ENCODE measurements at regions not wholly inside any gene's neighbourhood (a gene's known extent, or its start where the extent isn't known, plus 50 kb on each side); places are given as distances from the start of the nearest gene placed in this dataset.
A peak's percentile ranks its signal among the peaks of the same experiment; 100 is the strongest.

DNA sequence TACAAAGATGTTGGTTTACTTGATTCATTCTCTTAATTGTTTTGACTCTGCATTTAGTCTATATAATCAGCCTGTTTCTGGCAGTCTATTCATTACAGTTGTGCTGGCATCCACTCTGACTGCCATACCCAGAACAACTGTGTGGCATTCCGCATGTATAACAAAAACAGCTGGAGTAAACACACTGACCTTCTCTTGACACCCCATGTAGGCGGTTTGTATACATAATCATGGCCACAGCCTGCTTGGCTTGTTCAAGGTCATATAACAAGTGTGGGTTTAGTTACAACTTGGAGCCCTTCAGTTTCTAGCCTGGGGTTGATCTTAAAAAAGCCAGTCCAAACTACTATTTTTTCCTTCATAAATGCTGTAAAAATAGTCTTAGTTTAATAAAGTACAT lies 70.9 kb downstream of the MBL2 start:
- Histone ChIP-seq H2BK5ac (ENCODE audit: low read depth, low read length, poor library complexity, severe bottlenecking) (no peak overlapping the region), H3K14ac (replicated peaks; ENCODE audit: low read depth, low read length) (no peak overlapping the region), H2AK9ac (replicated peaks; ENCODE audit: low read depth, low read length, poor library complexity) (no peak overlapping the region), H3K27me3 (ENCODE audit: control insufficient read depth, insufficient read depth, low read length) (no peaks in the 10 kb centered on the region; the same call in 1 of the 2 replicates), H3K79me1 (ENCODE audit: low read depth in 1 of 2, low read length in 2 of 2) (no peaks in the 10 kb centered on the region), H2BK20ac (ENCODE audit: low read depth, low read length) (no peak overlapping the region), H3K9ac (ENCODE audit: low read depth, low read length) (no peak overlapping the region), H2BK15ac (ENCODE audit: low read depth, low read length) (no peak overlapping the region), H4K20me1 (ENCODE audit: insufficient read depth, low read length) (no peaks in the 10 kb centered on the region), H4K5ac (ENCODE audit: low read depth, low read length) (no peak overlapping the region), H3K4me3 (ENCODE audit: insufficient read depth, low read depth, low read length) (no peak overlapping the region), H2AFZ (replicated peaks; ENCODE audit: low read length, poor library complexity) (no peak overlapping the region), H3K56ac (ENCODE audit: extremely low read depth, insufficient read depth, low read length) (no peak overlapping the region), H3K18ac (ENCODE audit: low read depth, low read length) (no peak overlapping the region), H3K23ac (ENCODE audit: low read depth, low read length) (no peak overlapping the region), H4K91ac (ENCODE audit: insufficient read depth, low read depth, low read length) (no peak overlapping the region), H3K4me2 (ENCODE audit: low read depth, low read length) (no peak overlapping the region), H3K9me1 (ENCODE audit: insufficient read depth, low read length) (no peaks in the 10 kb centered on the region), H2BK120ac (ENCODE audit: low read depth, low read length) (no peak overlapping the region), H3K9me3 (ENCODE audit: control insufficient read depth, insufficient read depth, low read length) (no peaks in the 10 kb centered on the region), H3K4me1 (ENCODE audit: control insufficient read depth, insufficient read depth, low read length) (no peaks in the 10 kb centered on the region; the same call in 1 of the 2 replicates), H3K27ac (ENCODE audit: insufficient read depth, low read length) (no peak overlapping the region), H3K4ac (ENCODE audit: low read depth, low read length) (no peak overlapping the region), H3K36me3 (ENCODE audit: control insufficient read depth, insufficient read depth, low read length) (no peaks in the 10 kb centered on the region), H4K8ac (ENCODE audit: low read depth in 2 of 2, low read length in 2 of 2) (no peak overlapping the region), H2AK5ac (ENCODE audit: low read depth, low read length) (no peak overlapping the region)
- in situ Hi-C loops (cut with MboI; ENCODE audit: low sequenced_read_pairs) = no loop called here
- POLR2A ChIA-PET (ENCODE audit: unreplicated experiment) = no interaction called here
- BruUV-seq (replicated peaks) = no TSS peak
- DNase-seq (peak; percentile 4), ATAC-seq (ENCODE audit: low read depth) (no peak; the same call in 1 of the 2 replicates)
- WGBS, 2 experiments (ENCODE audit: extremely low coverage in 2 of 2, insufficient read length in 1 of 2) = no CpG with 5 or more reads among the region's 2 CpGs
- TF ChIP-seq, protein P1, sequence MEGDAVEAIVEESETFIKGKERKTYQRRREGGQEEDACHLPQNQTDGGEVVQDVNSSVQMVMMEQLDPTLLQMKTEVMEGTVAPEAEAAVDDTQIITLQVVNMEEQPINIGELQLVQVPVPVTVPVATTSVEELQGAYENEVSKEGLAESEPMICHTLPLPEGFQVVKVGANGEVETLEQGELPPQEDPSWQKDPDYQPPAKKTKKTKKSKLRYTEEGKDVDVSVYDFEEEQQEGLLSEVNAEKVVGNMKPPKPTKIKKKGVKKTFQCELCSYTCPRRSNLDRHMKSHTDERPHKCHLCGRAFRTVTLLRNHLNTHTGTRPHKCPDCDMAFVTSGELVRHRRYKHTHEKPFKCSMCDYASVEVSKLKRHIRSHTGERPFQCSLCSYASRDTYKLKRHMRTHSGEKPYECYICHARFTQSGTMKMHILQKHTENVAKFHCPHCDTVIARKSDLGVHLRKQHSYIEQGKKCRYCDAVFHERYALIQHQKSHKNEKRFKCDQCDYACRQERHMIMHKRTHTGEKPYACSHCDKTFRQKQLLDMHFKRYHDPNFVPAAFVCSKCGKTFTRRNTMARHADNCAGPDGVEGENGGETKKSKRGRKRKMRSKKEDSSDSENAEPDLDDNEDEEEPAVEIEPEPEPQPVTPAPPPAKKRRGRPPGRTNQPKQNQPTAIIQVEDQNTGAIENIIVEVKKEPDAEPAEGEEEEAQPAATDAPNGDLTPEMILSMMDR (conservative IDR thresholded peaks at IDR 0.05; ENCODE audit: low read depth, low read length) = no peak
- TF ChIP-seq RCOR1 (IDR thresholded peaks at IDR 0.05; ENCODE audit: insufficient replicate concordance, low read length) = no peak
- TF ChIP-seq, protein P2, sequence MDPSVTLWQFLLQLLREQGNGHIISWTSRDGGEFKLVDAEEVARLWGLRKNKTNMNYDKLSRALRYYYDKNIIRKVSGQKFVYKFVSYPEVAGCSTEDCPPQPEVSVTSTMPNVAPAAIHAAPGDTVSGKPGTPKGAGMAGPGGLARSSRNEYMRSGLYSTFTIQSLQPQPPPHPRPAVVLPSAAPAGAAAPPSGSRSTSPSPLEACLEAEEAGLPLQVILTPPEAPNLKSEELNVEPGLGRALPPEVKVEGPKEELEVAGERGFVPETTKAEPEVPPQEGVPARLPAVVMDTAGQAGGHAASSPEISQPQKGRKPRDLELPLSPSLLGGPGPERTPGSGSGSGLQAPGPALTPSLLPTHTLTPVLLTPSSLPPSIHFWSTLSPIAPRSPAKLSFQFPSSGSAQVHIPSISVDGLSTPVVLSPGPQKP (IDR thresholded peaks at IDR 0.05; ENCODE audit: borderline replicate concordance, low read depth, low read length) = no peak
- no peak for TF ChIP-seq RFX5 (IDR thresholded peaks at IDR 0.05; ENCODE audit: low read depth, low read length)
- TF ChIP-seq MAZ (IDR thresholded peaks at IDR 0.05; ENCODE audit: borderline replicate concordance, low read depth, low read length) = no peak
- TF ChIP-seq MXI1 (IDR thresholded peaks at IDR 0.05; ENCODE audit: borderline replicate concordance, low read depth, low read length) = no peak
- TF ChIP-seq CEBPB (IDR thresholded peaks at IDR 0.05; ENCODE audit: low read depth, low read length) = no peak
- no peak for TF ChIP-seq POLR2A (IDR thresholded peaks at IDR 0.05; ENCODE audit: low read depth, low read length)
- TF ChIP-seq BHLHE40 (IDR thresholded peaks at IDR 0.05; ENCODE audit: low read depth, low read length) = no peak
- no peak for TF ChIP-seq MAFK (IDR thresholded peaks at IDR 0.05; ENCODE audit: low read depth, low read length)
- TF ChIP-seq, protein P3, sequence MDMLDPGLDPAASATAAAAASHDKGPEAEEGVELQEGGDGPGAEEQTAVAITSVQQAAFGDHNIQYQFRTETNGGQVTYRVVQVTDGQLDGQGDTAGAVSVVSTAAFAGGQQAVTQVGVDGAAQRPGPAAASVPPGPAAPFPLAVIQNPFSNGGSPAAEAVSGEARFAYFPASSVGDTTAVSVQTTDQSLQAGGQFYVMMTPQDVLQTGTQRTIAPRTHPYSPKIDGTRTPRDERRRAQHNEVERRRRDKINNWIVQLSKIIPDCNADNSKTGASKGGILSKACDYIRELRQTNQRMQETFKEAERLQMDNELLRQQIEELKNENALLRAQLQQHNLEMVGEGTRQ (IDR thresholded peaks at IDR 0.05; ENCODE audit: low read depth, low read length) = no peak
- no peak for TF ChIP-seq SMC3 (IDR thresholded peaks at IDR 0.05; ENCODE audit: low read depth, low read length)
- no peak for TF ChIP-seq FOS (IDR thresholded peaks at IDR 0.05; ENCODE audit: low read depth, low read length)
- no peak for TF ChIP-seq CHD1 (IDR thresholded peaks at IDR 0.05; ENCODE audit: low read depth, low read length)
- TF ChIP-seq NFE2L2 (IDR thresholded peaks at IDR 0.05; ENCODE audit: low read depth, low read length) = no peak
- no peak for TF ChIP-seq RAD21 (IDR thresholded peaks at IDR 0.05; ENCODE audit: low read length)
- intact Hi-C loops (cut with micrococcal nuclease) = no loop called here
- dilution Hi-C loops (cut with HindIII; ENCODE audit: low sequenced_read_pairs, unreplicated experiment) = no loop called here
- CTCF ChIA-PET = no interaction called here

Measured in IMR-90 (cell line).